Thyroid gland (tissue), 4 donors: ENCODE measurements at regions not wholly inside any gene's neighbourhood (a gene's known extent, or its start where the extent isn't known, plus 50 kb on each side); places are given as distances from the start of the nearest gene placed in this dataset.

ENCODE experiments used
- DNase-seq, 2 donors: peaks; one replicate each; pipeline ENCODE4 v3.0.0-alpha.2; 2019
- H3K27ac ChIP-seq, 3 donors: fragments of 200-600 bp; sonication (generic); 1 replicate in 2 of 3; 2 replicates in 1 of 3; pipeline ENCODE4 v1.5.1; 2016 to 2019; ENCODE audit warnings: mild to moderate bottlenecking in 1 of 3, moderate library complexity in 1 of 3
- H3K27me3 ChIP-seq: fragments of 200-600 bp; sonication (generic); one replicate; pipeline ENCODE4 v1.5.1; 2019
- H3K36me3 ChIP-seq, 2 donors: fragments of 200-600 bp; sonication (generic); one replicate each; pipeline ENCODE4 v1.5.1; 2016 to 2019
- H3K4me1 ChIP-seq, 2 donors: fragments of 200-600 bp; sonication (generic); one replicate each; pipeline ENCODE4 v1.5.1; 2017 to 2019
- H3K4me3 ChIP-seq, 3 donors: fragments of 200-600 bp; sonication (generic); replicated peaks in 1 of 3; 1 replicate in 2 of 3; 2 replicates in 1 of 3; pipeline ENCODE4 v1.5.1; 2016; ENCODE audit warnings: mild to moderate bottlenecking in 1 of 3
- H3K9me3 ChIP-seq: fragments of 200-600 bp; sonication (generic); one replicate; pipeline ENCODE4 v1.5.1; 2017
- POLR2A ChIP-seq, 2 donors: fragments of 450-650 bp; IDR thresholded peaks; one replicate each; pipeline ENCODE4 v1.6.1; 2017; ENCODE audit warnings: antibody characterized with exemption in 2 of 2, mild to moderate bottlenecking in 2 of 2, moderate library complexity in 1 of 2
- WGBS, 2 donors: methylation state at CpG; one replicate each; pipeline ENCODE4 v1.1.5; 2017; 5-methylcytosine and 5-hydroxymethylcytosine counted together
- intact Hi-C: fragments of 100-400 bp; cut with DNase I; formaldehyde crosslinking; loops from one replicate; pipeline ENCODE4 v1.15.1; 2023
- TF ChIP-seq, protein P1 (sequence below), 6 experiments: fragments of 200-600 bp in 3 of 6; fragments of 450-650 bp in 3 of 6; sonication (generic) in 3 of 6; IDR thresholded peaks; one replicate each; pipeline ENCODE4 v1.5.1; 2016 to 2019; ENCODE audit warnings: antibody characterized with exemption in 6 of 6, mild to moderate bottlenecking in 2 of 6, inconsistent platforms in 1 of 6, moderate library complexity in 1 of 6

DNA sequence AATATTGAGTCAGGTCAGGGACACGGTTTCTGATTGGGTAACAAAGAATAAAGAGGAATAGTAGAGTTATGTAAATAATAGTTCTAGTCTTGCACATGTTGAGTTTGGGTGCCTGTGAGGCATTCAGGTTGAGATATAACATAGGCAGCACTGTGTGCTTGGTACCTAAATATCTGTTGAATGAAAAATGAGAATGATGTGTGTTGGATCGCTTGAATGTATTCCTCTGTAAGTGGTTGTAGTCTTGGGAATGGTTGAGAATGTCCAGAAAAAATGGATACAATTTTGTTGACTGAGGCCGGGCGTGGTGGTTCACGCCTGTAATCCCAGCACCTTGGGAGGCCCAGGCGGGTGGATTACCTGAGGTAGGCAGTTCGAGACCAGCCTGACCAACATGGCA is 116.3 kb upstream of the HNRNPU start:
- no peak for TF ChIP-seq POLR2A (IDR thresholded peaks at IDR 0.05)
- TF ChIP-seq, protein P1, sequence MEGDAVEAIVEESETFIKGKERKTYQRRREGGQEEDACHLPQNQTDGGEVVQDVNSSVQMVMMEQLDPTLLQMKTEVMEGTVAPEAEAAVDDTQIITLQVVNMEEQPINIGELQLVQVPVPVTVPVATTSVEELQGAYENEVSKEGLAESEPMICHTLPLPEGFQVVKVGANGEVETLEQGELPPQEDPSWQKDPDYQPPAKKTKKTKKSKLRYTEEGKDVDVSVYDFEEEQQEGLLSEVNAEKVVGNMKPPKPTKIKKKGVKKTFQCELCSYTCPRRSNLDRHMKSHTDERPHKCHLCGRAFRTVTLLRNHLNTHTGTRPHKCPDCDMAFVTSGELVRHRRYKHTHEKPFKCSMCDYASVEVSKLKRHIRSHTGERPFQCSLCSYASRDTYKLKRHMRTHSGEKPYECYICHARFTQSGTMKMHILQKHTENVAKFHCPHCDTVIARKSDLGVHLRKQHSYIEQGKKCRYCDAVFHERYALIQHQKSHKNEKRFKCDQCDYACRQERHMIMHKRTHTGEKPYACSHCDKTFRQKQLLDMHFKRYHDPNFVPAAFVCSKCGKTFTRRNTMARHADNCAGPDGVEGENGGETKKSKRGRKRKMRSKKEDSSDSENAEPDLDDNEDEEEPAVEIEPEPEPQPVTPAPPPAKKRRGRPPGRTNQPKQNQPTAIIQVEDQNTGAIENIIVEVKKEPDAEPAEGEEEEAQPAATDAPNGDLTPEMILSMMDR (IDR thresholded peaks at IDR 0.05), result no peak
- no peaks in the 10 kb centered on the region for H3K27me3 ChIP-seq
- no peak overlapping the region for H3K4me3 ChIP-seq
- H3K27ac ChIP-seq, result no peak overlapping the region
- H3K9me3 ChIP-seq, result no peaks in the 10 kb centered on the region
- intact Hi-C loops, result no loop called here
- no peak for DNase-seq
- no peaks in the 10 kb centered on the region for H3K4me1 ChIP-seq
- H3K36me3 ChIP-seq, result no peaks in the 10 kb centered on the region
- 92 to 95% methylated on average over 7 of the region's 7 CpGs for WGBS, 2 donors

DNA sequence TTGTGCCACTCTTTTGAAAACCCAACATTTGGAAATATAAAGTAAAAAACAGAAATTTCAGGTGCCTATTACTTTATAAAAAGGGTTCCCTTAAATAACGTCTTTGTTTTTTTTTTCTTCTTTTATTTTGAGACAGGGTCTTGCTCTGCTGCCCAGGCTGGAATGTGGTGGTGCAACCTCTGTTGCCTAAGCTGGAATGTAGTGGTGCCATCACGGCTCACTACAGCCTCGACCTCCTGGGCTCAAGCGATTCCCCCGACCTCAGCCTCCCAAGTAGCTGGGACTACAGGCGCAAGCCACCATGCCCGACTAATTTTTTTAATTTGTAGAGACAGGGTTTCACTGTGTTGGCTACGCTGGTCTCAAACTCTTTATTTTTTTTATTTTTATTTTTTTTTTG is 110.2 kb upstream of the HNRNPU start:
- peak overlapping the region in 1 of 3 donors; percentile 11 for H3K27ac ChIP-seq
- H3K36me3 ChIP-seq, result no peaks in the 10 kb centered on the region
- H3K4me3 ChIP-seq, result no peak overlapping the region
- peaks cover 4 to 5% of the 10 kb centered on the region in 2 donors for H3K4me1 ChIP-seq
- WGBS, 2 donors, result 75 to 82% methylated on average over 8 of the region's 8 CpGs
- intact Hi-C loops, result loop anchor here (5.0 to 10.0 kb wide), 2 partner anchors 68 to 520 kb away; partner anchors contain the start of gene ADSS2
- no peaks in the 10 kb centered on the region for H3K9me3 ChIP-seq
- H3K27me3 ChIP-seq, result no peaks in the 10 kb centered on the region
- peak; percentile 50 to 71 for DNase-seq
- TF ChIP-seq POLR2A (IDR thresholded peaks at IDR 0.05), result no peak
- TF ChIP-seq, protein P1 (IDR thresholded peaks at IDR 0.05), result no peak

DNA sequence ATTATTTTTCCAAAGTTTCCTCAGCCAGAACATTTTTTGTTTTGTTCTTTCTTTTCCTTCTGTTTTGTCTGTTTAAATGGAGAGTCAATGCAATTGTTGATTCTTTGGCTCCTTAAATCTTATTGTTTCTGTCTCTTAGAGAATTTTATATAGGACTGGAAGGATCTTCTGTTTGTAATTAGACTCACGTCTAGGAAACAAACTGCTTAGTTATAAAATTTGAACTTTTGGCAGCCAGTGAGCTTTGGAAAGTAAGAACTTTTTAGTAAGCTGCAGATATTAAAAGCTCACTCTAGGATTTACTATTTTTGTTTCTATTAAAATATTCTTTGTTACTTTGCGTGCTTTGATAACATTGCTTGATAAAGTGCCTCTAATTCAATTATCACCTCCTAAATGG is 109.8 kb upstream of the HNRNPU start:
- Histone ChIP-seq H3K27ac (peak overlapping the region in 1 of 3 donors; percentile 11), H3K4me3 (no peak overlapping the region), H3K4me1 (peaks cover 4 to 7% of the 10 kb centered on the region in 2 donors), H3K9me3 (no peaks in the 10 kb centered on the region), H3K36me3 (no peaks in the 10 kb centered on the region), H3K27me3 (no peaks in the 10 kb centered on the region)
- no peak for TF ChIP-seq POLR2A (IDR thresholded peaks at IDR 0.05)
- TF ChIP-seq, protein P1 (IDR thresholded peaks at IDR 0.05), result no peak
- no peak for DNase-seq
- intact Hi-C loops, result loop anchor here (5.0 to 10.0 kb wide), 2 partner anchors 68 to 519 kb away; partner anchors contain the start of gene ADSS2
- 62 to 69% methylated on average over 2 of the region's 2 CpGs for WGBS, 2 donors

DNA sequence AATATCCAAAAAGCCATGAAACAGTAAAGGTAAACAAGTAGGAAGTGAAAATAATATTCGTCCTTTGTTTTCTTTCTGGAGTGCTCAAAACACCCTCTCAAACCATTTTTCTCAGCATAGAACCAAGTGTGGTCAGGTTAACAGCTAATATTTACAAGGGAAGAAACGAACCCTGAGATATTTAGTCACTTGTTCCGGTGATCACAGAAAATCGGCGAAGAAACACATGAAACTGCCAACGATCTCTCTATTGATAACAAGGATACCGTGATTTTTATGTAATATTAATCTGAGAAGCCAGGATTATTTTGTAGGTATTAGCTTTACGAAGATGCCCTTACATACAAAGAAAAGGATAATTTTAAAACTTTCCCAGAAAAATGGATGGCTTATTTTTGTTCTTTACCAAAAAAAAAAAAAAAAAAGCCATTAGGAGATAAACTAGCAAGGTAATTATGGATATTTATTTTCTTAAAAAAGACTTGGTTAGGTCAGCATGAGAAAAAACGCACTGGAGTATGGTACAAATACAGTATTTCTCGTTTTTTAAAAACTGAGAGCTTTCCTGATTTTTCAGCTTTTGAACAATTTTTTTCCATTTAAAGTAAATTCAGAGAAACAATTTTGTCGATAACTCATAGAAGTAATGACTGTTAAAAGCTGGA is 107.3 kb upstream of the HNRNPU start:
- Histone ChIP-seq H3K27ac (peak overlapping the region; percentile 99 to 100 (median 100)), H3K4me3 (peak overlapping the region; percentile 47 to 63 (median 60)), H3K36me3 (no peaks in the 10 kb centered on the region), H3K27me3 (no peaks in the 10 kb centered on the region), H3K9me3 (no peaks in the 10 kb centered on the region), H3K4me1 (peaks cover 4 to 10% of the 10 kb centered on the region in 2 donors)
- WGBS, 2 donors, result 28% methylated on average over 11 of the region's 11 CpGs
- intact Hi-C loops, result loop anchor here (5.0 to 10.0 kb wide), 2 partner anchors 71 to 517 kb away; partner anchors contain the start of gene ADSS2
- DNase-seq, result no peak
- TF ChIP-seq, protein P1 (IDR thresholded peaks at IDR 0.05), result no peak
- no peak for TF ChIP-seq POLR2A (IDR thresholded peaks at IDR 0.05)
